Neural cell (in vitro differentiated cells): ENCODE measurements at regions not wholly inside any gene's neighbourhood (a gene's known extent, or its start where the extent isn't known, plus 50 kb on each side); places are given as distances from the start of the nearest gene placed in this dataset.

Source experiments
- H2AFZ ChIP-seq: fragments of 200-600, 300-800 bp; sonication (generic), shearing (Covaris generic); 2 replicates; pipeline ENCODE4 v1.6.0; 2014; ENCODE audit warnings: low read depth, mild to moderate bottlenecking, antibody characterized with exemption, low read length, moderate library complexity
- H3F3A ChIP-seq: fragments of 200-600 bp; shearing (Covaris generic); 2 replicates; pipeline ENCODE4 v1.6.1; 2016; ENCODE audit warnings: mild to moderate bottlenecking, moderate library complexity, mixed read lengths, antibody characterized with exemption, low read length; ENCODE audit not compliant: insufficient read depth, poor library complexity, severe bottlenecking
- H3K27ac ChIP-seq: fragments of 200-600, 300-800 bp; sonication (generic), shearing (Covaris generic); 2 replicates; pipeline ENCODE4 v1.5.1; 2014; ENCODE audit warnings: mild to moderate bottlenecking, low read length, moderate library complexity
- H3K27me3 ChIP-seq: fragments of 300-800, 200-600 bp; sonication (generic), shearing (Covaris generic); 2 replicates; pipeline ENCODE4 v1.6.0; 2014; ENCODE audit warnings: mild to moderate bottlenecking, low read depth, low read length, moderate library complexity; ENCODE audit not compliant: insufficient read depth
- H3K36me3 ChIP-seq: fragments of 300-800, 200-600 bp; sonication (generic), shearing (Covaris generic); 2 replicates; pipeline ENCODE4 v1.5.1; 2014; ENCODE audit warnings: mild to moderate bottlenecking, antibody characterized with exemption, low read length, moderate library complexity; ENCODE audit not compliant: insufficient read depth
- H3K4me2 ChIP-seq: fragments of 300-800, 200-600 bp; sonication (generic), shearing (Covaris generic); 2 replicates; pipeline ENCODE4 v1.6.0; 2014; ENCODE audit warnings: mild to moderate bottlenecking, low read length
- H3K4me3 ChIP-seq: fragments of 300-800, 200-600 bp; sonication (generic), shearing (Covaris generic); 2 replicates; pipeline ENCODE4 v1.5.1; 2014; ENCODE audit warnings: mild to moderate bottlenecking, low read length, moderate library complexity
- H3K79me2 ChIP-seq: fragments of 200-600 bp; shearing (Covaris generic); replicated peaks from 2 replicates; pipeline ENCODE4 v1.6.0; 2014; ENCODE audit warnings: mild to moderate bottlenecking, low read length, moderate library complexity; ENCODE audit not compliant: insufficient read depth
- H3K9ac ChIP-seq: fragments of 300-800, 200-600 bp; sonication (generic), shearing (Covaris generic); 2 replicates; pipeline ENCODE4 v1.6.1; 2016; ENCODE audit warnings: mild to moderate bottlenecking, low read length, mixed read lengths
- H3K9me2 ChIP-seq: fragments of 200-600 bp; shearing (Covaris generic); 2 replicates; pipeline ENCODE4 v1.6.1; 2016; ENCODE audit warnings: mild to moderate bottlenecking, low read length, mixed read lengths; ENCODE audit not compliant: insufficient read depth
- H3K9me3 ChIP-seq: fragments of 200-600, 300-800 bp; sonication (generic), shearing (Covaris generic); 2 replicates; pipeline ENCODE4 v1.6.1; 2016; ENCODE audit warnings: mild to moderate bottlenecking, mixed run types, low read length, moderate library complexity, mixed read lengths
- H4K20me1 ChIP-seq: fragments of 200-600 bp; shearing (Covaris generic); 2 replicates; pipeline ENCODE4 v1.6.1; 2016; ENCODE audit warnings: mild to moderate bottlenecking, mixed run types; ENCODE audit not compliant: insufficient read depth
- EP300 ChIP-seq: fragments of 450-650 bp; conservative IDR thresholded peaks from 2 replicates; pipeline ENCODE4 v1.6.1; 2014; ENCODE audit warnings: antibody characterized with exemption, mild to moderate bottlenecking, moderate library complexity; ENCODE audit not compliant: poor library complexity, severe bottlenecking
- EZH2 ChIP-seq: fragments of 200-600, 300-800 bp; shearing (Covaris generic), sonication (generic); IDR thresholded peaks from 2 replicates; pipeline ENCODE4 v1.6.1; 2014; ENCODE audit warnings: antibody characterized with exemption, low read length, borderline replicate concordance, mild to moderate bottlenecking; ENCODE audit not compliant: insufficient read depth, poor library complexity, severe bottlenecking
- MXI1 ChIP-seq: fragments of 450-650 bp; conservative IDR thresholded peaks from 2 replicates; pipeline ENCODE4 v1.6.1; 2014; ENCODE audit warnings: antibody characterized with exemption, mild to moderate bottlenecking; ENCODE audit not compliant: poor library complexity, severe bottlenecking
- POLR2AphosphoS5 ChIP-seq: IDR thresholded peaks from 2 replicates; pipeline ENCODE4 v1.6.1; 2012
- RAD21 ChIP-seq: fragments of 450-650 bp; conservative IDR thresholded peaks from 2 replicates; pipeline ENCODE4 v1.6.1; 2014; ENCODE audit warnings: antibody characterized with exemption, mild to moderate bottlenecking, moderate library complexity
- SMC3 ChIP-seq: fragments of 450-650 bp; conservative IDR thresholded peaks from 2 replicates; pipeline ENCODE4 v1.6.1; 2014; ENCODE audit warnings: antibody characterized with exemption, mild to moderate bottlenecking, moderate library complexity; ENCODE audit not compliant: poor library complexity
- TAF1 ChIP-seq: IDR thresholded peaks from 2 replicates; pipeline ENCODE4 v1.6.1; 2012; ENCODE audit warnings: low read depth
- TF ChIP-seq, protein P1 (sequence below): fragments of 450-650 bp; IDR thresholded peaks from 2 replicates; pipeline ENCODE4 v1.5.1; 2014; ENCODE audit warnings: antibody characterized with exemption, mild to moderate bottlenecking, moderate library complexity; ENCODE audit not compliant: poor library complexity, severe bottlenecking
- TF ChIP-seq, protein P2 (sequence below): IDR thresholded peaks from 2 replicates; pipeline ENCODE4 v1.6.1; 2012; ENCODE audit warnings: borderline replicate concordance

DNA sequence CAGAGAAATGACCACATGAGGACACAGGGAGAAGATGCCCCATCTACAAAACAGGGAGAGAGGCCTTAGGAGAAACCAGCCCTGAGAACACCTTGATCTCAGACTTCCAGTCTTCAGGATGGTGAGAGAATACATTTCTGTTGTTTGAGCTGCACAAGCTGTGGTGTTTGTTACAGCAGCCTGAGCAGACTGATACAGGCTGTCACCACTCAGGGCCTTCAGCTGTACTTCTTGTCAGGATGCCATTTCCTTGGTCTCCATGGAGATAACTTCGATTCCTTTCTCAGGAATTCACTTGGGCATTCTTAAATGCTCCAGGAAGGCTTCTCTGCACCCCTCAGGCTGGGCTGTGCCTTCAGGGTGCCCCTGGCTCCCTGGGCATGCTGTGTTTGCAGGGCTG is 85.7 kb upstream of the IGFBP3 start:
- Histone ChIP-seq H2AFZ (no peak overlapping the region), H3K4me2 (no peak overlapping the region), H3K79me2 (no peaks in the 10 kb centered on the region), H3K27ac (no peak overlapping the region), H3K9ac (no peak overlapping the region), H3K9me2 (no peaks in the 10 kb centered on the region), H3K27me3 (no peaks in the 10 kb centered on the region), H3K36me3 (no peaks in the 10 kb centered on the region), H3F3A (no peaks in the 10 kb centered on the region), H3K4me3 (no peak overlapping the region), H3K9me3 (no peaks in the 10 kb centered on the region), H4K20me1 (no peaks in the 10 kb centered on the region)
- TF ChIP-seq SMC3 (no peak), POLR2AphosphoS5 (no peak), TAF1 (no peak), EP300 (no peak), EZH2 (no peak), MXI1 (no peak), RAD21 (no peak)
- TF ChIP-seq, protein P1, sequence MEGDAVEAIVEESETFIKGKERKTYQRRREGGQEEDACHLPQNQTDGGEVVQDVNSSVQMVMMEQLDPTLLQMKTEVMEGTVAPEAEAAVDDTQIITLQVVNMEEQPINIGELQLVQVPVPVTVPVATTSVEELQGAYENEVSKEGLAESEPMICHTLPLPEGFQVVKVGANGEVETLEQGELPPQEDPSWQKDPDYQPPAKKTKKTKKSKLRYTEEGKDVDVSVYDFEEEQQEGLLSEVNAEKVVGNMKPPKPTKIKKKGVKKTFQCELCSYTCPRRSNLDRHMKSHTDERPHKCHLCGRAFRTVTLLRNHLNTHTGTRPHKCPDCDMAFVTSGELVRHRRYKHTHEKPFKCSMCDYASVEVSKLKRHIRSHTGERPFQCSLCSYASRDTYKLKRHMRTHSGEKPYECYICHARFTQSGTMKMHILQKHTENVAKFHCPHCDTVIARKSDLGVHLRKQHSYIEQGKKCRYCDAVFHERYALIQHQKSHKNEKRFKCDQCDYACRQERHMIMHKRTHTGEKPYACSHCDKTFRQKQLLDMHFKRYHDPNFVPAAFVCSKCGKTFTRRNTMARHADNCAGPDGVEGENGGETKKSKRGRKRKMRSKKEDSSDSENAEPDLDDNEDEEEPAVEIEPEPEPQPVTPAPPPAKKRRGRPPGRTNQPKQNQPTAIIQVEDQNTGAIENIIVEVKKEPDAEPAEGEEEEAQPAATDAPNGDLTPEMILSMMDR: no peak
- TF ChIP-seq, protein P2, sequence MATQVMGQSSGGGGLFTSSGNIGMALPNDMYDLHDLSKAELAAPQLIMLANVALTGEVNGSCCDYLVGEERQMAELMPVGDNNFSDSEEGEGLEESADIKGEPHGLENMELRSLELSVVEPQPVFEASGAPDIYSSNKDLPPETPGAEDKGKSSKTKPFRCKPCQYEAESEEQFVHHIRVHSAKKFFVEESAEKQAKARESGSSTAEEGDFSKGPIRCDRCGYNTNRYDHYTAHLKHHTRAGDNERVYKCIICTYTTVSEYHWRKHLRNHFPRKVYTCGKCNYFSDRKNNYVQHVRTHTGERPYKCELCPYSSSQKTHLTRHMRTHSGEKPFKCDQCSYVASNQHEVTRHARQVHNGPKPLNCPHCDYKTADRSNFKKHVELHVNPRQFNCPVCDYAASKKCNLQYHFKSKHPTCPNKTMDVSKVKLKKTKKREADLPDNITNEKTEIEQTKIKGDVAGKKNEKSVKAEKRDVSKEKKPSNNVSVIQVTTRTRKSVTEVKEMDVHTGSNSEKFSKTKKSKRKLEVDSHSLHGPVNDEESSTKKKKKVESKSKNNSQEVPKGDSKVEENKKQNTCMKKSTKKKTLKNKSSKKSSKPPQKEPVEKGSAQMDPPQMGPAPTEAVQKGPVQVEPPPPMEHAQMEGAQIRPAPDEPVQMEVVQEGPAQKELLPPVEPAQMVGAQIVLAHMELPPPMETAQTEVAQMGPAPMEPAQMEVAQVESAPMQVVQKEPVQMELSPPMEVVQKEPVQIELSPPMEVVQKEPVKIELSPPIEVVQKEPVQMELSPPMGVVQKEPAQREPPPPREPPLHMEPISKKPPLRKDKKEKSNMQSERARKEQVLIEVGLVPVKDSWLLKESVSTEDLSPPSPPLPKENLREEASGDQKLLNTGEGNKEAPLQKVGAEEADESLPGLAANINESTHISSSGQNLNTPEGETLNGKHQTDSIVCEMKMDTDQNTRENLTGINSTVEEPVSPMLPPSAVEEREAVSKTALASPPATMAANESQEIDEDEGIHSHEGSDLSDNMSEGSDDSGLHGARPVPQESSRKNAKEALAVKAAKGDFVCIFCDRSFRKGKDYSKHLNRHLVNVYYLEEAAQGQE: no peak

DNA sequence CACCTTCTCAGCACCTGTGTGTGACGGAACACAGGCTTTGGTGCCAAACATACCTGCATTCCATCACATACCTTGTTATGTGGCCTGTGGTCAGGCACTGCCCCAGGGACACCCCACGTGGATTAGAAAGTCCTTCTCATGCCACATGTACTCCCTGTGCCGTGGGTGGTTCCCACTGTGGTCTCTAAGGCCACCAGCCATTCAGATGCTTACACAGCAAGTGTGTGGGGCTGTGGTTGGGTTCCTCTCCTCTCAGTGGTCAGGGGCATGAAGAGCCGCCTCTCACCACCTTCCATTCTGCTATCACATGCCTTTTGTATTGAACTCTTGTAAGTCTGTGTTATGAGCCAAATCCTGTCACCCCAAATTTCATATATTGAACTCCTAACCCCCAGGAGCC is 85.1 kb upstream of the IGFBP3 start:
- Histone ChIP-seq H3K36me3 (no peaks in the 10 kb centered on the region), H4K20me1 (no peaks in the 10 kb centered on the region), H3K79me2 (no peaks in the 10 kb centered on the region), H3K9ac (no peak overlapping the region), H2AFZ (no peak overlapping the region), H3K9me2 (no peaks in the 10 kb centered on the region), H3K27me3 (no peaks in the 10 kb centered on the region), H3K4me3 (no peak overlapping the region), H3K27ac (no peak overlapping the region), H3K4me2 (no peak overlapping the region), H3F3A (no peaks in the 10 kb centered on the region), H3K9me3 (no peaks in the 10 kb centered on the region)
- TF ChIP-seq, protein P1: no peak
- TF ChIP-seq RAD21 (no peak), TAF1 (no peak), EP300 (no peak), MXI1 (no peak), EZH2 (no peak), SMC3 (no peak)
